IPS-18a (cell line): ENCODE measurements at regions not wholly inside any gene's neighbourhood (a gene's known extent, or its start where the extent isn't known, plus 50 kb on each side); places are given as distances from the start of the nearest gene placed in this dataset.

ENCODE experiments used
- H3K27ac ChIP-seq: one replicate; pipeline ENCODE4 v1.5.1; 2013; ENCODE audit warnings: low read length
- H3K27me3 ChIP-seq: one replicate; pipeline ENCODE4 v1.6.1; 2013; ENCODE audit warnings: mild to moderate bottlenecking, low read length; ENCODE audit not compliant: control insufficient read depth, insufficient read depth
- H3K36me3 ChIP-seq: one replicate; pipeline ENCODE4 v1.6.1; 2013; ENCODE audit warnings: low read depth, low read length; ENCODE audit not compliant: control insufficient read depth
- H3K4me1 ChIP-seq: one replicate; pipeline ENCODE4 v1.6.1; 2013; ENCODE audit warnings: low read depth, low read length; ENCODE audit not compliant: control insufficient read depth
- H3K4me3 ChIP-seq: one replicate; pipeline ENCODE4 v1.5.1; 2013; ENCODE audit warnings: low read length
- H3K9ac ChIP-seq: one replicate; pipeline ENCODE4 v1.6.1; 2013; ENCODE audit warnings: mild to moderate bottlenecking, low read length, moderate library complexity
- H3K9me3 ChIP-seq: one replicate; pipeline ENCODE4 v1.6.1; 2013; ENCODE audit warnings: low read depth, low read length; ENCODE audit not compliant: control insufficient read depth

DNA sequence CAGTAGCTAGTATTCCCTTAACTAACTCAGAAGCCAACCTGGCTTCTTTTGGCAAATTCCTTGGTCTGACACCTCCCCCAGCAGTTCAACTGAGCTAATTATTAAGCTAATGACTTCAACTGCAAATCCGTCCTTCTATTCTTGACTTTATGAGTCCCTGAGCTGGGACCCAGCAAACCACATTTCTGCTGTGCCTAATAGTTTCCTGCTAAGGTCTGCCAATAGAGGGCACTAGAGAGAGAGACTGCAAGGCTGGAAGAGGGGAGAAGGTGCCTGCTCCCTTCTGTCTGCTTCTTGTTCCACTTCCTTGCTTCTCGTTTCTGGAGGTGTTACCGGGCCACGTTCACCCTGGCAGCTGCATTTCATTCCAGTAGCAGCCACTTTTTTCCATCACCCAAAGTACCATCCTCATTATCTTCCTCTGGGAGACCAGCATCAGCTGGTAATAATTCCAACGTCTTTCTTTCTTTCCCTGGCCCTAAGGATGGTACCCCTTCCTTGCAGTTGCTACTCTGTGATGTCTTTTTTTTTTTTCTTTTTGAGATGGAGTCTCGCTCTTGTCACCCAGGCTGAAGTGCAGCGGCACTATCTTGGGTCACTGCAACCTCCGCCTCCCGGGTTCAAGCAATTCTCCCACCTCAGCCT, 352.0 kb downstream of the TNS1 start:
- Histone ChIP-seq H3K36me3 (no peaks in the 10 kb centered on the region), H3K4me1 (peaks cover 8% of the 10 kb centered on the region), H3K27me3 (no peaks in the 10 kb centered on the region), H3K4me3 (peak overlapping the region; percentile 14), H3K9me3 (no peaks in the 10 kb centered on the region), H3K9ac (no peak overlapping the region), H3K27ac (no peak overlapping the region)

DNA sequence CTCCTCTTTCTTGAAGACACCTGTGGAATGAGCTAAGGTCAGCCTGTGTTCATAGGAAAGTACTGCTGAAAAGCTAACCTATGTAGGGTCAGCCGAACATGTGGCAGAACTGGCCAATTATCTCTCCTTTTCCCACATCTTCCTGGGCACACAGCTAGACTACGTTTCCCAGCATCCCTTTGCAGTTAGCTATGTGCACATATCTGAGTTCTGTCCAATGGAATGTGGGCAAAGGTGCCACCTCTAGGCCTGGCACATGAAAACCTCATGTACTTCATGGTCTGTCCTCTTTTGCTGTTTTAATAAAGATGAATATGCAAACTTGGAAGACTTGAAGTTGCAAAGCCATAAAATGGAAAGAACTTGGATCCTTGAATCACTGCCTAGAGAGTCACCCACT, 352.6 kb downstream of the TNS1 start:
- no peak overlapping the region for H3K9ac ChIP-seq
- no peak overlapping the region for H3K27ac ChIP-seq
- no peaks in the 10 kb centered on the region for H3K9me3 ChIP-seq
- peak overlapping the region; percentile 14 for H3K4me3 ChIP-seq
- H3K36me3 ChIP-seq, result no peaks in the 10 kb centered on the region
- H3K27me3 ChIP-seq, result no peaks in the 10 kb centered on the region
- H3K4me1 ChIP-seq, result peaks cover 8% of the 10 kb centered on the region

DNA sequence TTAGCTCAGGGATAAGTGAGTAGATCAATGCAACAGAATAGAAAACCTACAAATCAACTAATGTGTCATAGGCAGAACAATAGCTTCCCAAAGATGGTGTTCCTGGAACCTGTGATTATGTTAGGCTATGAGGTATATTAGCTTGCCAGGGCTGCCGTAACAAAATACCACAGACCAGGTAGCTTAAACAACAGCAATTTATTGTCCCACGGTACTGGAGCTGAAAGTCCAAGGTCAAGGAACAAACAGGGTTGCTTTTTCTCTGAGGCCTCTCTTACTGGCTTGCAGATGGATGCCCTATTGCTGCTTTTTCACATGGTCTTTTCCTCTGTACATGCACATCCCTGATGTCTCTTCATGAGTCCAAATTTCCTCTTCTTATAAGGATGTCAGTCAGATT, 354.9 kb downstream of the TNS1 start:
- Histone ChIP-seq H3K9ac (no peak overlapping the region), H3K4me3 (no peak overlapping the region), H3K27ac (no peak overlapping the region)

DNA sequence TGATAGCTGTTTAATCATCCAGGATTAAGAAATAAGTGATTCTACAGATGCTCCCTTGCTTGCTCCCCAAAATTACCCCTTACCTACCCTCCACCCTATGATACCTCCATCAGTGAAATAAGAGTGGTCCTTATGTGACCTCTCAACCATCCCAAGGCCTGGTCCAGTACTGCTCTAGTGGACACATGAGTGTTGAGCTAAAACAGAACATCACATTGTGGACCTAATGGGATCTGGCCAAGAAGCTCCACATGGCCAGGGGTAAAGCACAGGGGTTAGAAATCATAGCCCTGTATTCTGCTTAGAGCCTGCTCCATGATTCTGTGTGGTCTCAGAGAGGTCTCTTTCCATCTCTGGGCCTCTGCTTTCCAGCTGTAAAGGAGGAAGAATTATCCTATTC, 355.6 kb downstream of the TNS1 start:
- peaks cover 12% of the 10 kb centered on the region for H3K4me1 ChIP-seq
- no peak overlapping the region for H3K9ac ChIP-seq
- no peak overlapping the region for H3K4me3 ChIP-seq
- no peaks in the 10 kb centered on the region for H3K27me3 ChIP-seq
- no peak overlapping the region for H3K27ac ChIP-seq
- no peaks in the 10 kb centered on the region for H3K9me3 ChIP-seq
- no peaks in the 10 kb centered on the region for H3K36me3 ChIP-seq

More for the DNA sequence above, 354.9 kb downstream of the TNS1 start:
- H3K27me3 ChIP-seq, result no peaks in the 10 kb centered on the region
- H3K4me1 ChIP-seq, result peaks cover 10% of the 10 kb centered on the region
- no peaks in the 10 kb centered on the region for H3K36me3 ChIP-seq
- no peaks in the 10 kb centered on the region for H3K9me3 ChIP-seq

DNA sequence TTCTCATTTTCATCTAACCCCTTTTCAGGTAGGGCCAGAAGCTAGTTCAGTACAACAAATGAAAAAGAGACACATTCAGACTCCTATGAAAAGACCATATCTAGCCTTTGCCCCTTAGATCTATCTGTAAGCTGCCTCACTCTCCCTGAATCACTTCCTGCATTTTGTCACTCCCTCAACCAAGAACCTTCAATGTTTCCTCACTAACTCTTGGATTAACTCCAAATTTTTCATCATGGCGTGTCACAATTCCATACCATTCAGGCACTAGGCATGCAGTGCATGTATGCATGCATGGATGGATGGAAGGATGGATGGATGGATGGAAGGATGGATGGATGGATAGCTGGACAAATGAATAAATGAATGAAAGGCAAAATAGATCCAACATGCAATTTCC, 356.9 kb downstream of the TNS1 start:
- Histone ChIP-seq H3K9me3 (no peaks in the 10 kb centered on the region), H3K4me3 (no peak overlapping the region), H3K27ac (no peak overlapping the region), H3K36me3 (no peaks in the 10 kb centered on the region), H3K4me1 (peaks cover 12% of the 10 kb centered on the region), H3K9ac (no peak overlapping the region), H3K27me3 (no peaks in the 10 kb centered on the region)

DNA sequence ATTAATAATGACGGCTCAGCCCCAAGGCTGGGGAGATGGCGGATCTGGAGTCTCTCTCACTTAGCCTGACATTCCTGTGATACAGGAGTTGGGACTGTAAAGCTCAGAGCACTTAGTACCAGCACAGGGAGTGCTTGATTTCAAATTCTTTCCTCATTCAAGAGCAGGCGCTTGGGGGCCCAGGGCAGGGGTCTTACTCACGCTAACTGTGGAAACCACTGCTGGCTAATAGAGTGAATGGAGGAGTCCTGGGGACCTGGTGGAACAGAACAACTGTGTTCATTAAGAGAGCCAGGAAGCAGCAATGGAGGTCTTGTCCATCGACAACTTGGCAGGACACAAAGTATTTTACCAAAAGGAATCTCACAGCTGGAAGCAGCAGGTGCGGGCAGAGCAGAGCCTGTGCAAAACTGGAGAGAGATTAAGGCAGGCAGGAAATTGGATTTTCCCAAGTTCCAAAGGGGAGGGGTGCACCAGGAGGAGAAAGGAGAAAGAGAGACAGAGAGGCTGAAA, 358.9 kb downstream of the TNS1 start:
- H3K4me3 ChIP-seq, result no peak overlapping the region
- H3K27me3 ChIP-seq, result no peaks in the 10 kb centered on the region
- no peak overlapping the region for H3K9ac ChIP-seq
- no peaks in the 10 kb centered on the region for H3K36me3 ChIP-seq
- H3K9me3 ChIP-seq, result no peaks in the 10 kb centered on the region
- no peak overlapping the region for H3K27ac ChIP-seq
- peaks cover 5% of the 10 kb centered on the region for H3K4me1 ChIP-seq

DNA sequence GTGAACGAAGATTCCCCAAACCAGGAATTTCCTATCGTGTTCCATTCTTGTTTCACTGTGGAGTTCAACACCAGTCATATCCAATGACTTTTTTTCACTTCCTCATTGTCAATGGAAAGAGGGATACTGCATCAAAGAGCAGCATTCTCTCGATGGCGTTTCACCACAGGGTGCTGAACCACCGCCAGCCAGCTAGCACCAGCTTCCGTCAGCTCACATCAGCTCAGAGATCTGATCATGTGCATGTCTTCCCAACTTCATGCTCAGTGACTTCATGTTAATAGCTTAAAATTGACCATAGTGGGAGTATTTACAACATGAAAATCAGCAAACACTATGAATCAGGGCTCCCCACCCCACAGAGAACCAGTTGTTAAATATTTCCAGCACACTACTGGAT, 359.9 kb downstream of the TNS1 start:
- Histone ChIP-seq H3K9me3 (no peaks in the 10 kb centered on the region), H3K4me3 (no peak overlapping the region), H3K4me1 (peaks cover 5% of the 10 kb centered on the region), H3K36me3 (no peaks in the 10 kb centered on the region), H3K27ac (no peak overlapping the region), H3K9ac (no peak overlapping the region), H3K27me3 (no peaks in the 10 kb centered on the region)

DNA sequence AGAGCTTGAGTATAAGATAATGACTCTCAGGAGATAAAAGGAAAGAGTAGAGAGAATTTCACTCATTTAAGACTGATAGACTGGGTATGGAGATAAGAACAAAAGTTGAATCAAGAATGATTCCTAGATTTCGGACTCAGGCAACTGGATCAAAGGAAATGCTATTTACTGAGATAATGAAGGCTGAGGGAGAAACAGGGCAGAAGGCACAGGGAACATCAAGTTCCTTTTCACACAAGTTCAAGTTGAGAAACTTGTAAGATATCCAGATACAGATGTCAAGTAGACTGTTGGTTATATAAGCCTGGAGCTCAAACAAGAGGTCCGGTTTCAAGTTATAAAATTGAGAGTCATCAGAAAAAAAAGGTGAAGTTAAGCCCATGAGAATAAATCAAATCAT, 360.8 kb downstream of the TNS1 start:
- Histone ChIP-seq H3K4me1 (peaks cover 5% of the 10 kb centered on the region), H3K27me3 (no peaks in the 10 kb centered on the region), H3K27ac (no peak overlapping the region), H3K36me3 (no peaks in the 10 kb centered on the region), H3K4me3 (no peak overlapping the region), H3K9ac (no peak overlapping the region), H3K9me3 (no peaks in the 10 kb centered on the region)

DNA sequence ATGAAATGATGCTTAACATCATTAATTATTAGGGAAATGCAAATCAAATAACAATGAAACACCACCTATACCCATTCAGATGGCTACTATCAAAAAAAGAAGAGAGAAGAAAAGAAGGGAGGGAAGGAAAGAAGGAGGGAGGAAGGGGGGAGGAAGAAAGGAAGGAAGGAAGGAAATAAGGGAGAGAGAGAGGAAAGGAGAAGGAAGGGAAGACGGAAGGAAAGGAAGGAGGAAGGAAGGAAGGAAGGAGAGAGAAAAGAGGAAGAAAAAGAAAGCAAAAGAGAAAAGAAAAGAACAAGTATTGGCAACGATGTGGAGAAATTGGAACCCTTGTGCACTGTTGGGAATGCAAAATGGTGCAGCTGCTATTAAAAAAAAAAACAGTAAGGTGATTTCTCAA, 363.3 kb downstream of the TNS1 start:
- no peaks in the 10 kb centered on the region for H3K27me3 ChIP-seq
- H3K4me1 ChIP-seq, result peaks cover 5% of the 10 kb centered on the region
- H3K4me3 ChIP-seq, result no peak overlapping the region
- no peaks in the 10 kb centered on the region for H3K36me3 ChIP-seq
- no peak overlapping the region for H3K9ac ChIP-seq
- H3K27ac ChIP-seq, result no peak overlapping the region
- H3K9me3 ChIP-seq, result no peaks in the 10 kb centered on the region

DNA sequence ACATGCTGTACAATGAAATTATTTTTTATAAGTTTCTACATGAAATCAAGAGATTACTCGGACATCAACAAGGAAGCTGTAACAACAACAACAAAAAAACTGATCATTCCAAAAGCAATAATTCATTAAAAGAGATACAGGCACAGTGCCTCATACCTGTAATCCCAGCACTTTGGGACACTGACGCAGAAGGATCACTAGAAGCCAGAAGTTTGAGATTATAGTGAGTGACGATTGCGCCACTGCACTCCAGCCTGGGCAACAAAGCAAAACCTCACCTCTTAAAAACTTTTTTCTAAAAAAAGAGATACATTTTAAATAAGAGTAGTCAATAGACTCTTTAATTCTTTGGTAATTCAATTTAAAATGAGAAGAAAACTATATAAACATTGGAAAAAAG, 364.3 kb downstream of the TNS1 start:
- no peak overlapping the region for H3K4me3 ChIP-seq
- no peaks in the 10 kb centered on the region for H3K36me3 ChIP-seq
- H3K27ac ChIP-seq, result no peak overlapping the region
- no peaks in the 10 kb centered on the region for H3K27me3 ChIP-seq
- no peak overlapping the region for H3K9ac ChIP-seq
- peaks cover 5% of the 10 kb centered on the region for H3K4me1 ChIP-seq
- H3K9me3 ChIP-seq, result no peaks in the 10 kb centered on the region

DNA sequence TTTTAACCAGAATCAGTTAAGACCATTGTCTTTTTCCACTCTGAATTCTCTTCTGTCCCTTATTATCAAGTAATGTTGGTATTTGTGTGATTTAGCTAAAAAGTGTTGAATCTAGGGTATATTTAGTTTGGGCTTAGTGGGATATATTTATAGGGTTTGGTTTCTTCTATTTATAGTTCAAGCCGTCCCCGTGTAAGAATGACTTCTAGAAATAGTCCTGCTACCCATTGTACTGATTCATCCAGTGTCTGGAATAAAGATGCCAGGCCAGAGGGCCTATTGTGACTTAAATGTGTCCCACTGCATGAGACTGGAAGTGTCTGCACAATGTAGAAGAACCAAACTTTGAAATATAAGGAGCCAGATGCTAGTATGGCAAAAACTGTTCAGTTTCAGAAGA, 364.8 kb downstream of the TNS1 start:
- H3K36me3 ChIP-seq, result no peaks in the 10 kb centered on the region
- no peaks in the 10 kb centered on the region for H3K27me3 ChIP-seq
- peaks cover 4% of the 10 kb centered on the region for H3K4me1 ChIP-seq
- no peak overlapping the region for H3K4me3 ChIP-seq
- H3K9ac ChIP-seq, result no peak overlapping the region
- no peak overlapping the region for H3K27ac ChIP-seq
- H3K9me3 ChIP-seq, result no peaks in the 10 kb centered on the region

DNA sequence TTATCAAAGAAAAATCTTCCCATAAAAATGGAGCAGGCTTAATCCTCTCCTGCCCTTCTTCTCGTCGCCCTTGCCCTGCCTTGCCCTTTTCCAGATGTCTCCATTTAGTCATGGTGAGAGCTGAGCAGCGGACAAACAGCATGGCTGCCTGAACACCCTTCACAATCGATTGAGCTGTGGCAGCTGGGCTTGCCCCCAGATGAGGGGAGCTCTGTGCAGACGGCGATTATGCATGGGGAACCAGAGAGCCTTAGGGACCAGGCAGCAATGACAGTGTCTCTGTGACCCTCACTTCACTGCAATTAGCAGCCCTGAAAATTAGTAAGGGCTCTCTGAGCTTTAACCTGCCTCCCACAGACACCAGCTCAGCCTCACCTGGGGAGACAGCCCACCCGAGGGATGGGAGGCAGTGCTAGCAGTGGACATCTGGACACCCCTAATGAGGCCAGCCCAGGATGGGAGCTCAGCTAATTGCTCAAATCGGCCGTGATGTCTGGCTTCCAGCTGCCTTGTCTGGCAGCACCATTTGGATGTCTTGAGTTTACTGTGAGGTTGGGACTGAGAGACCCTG, 365.7 kb downstream of the TNS1 start:
- H3K9me3 ChIP-seq, result no peaks in the 10 kb centered on the region
- no peak overlapping the region for H3K9ac ChIP-seq
- H3K27ac ChIP-seq, result no peak overlapping the region
- no peak overlapping the region for H3K4me3 ChIP-seq
- H3K36me3 ChIP-seq, result no peaks in the 10 kb centered on the region
- H3K27me3 ChIP-seq, result no peaks in the 10 kb centered on the region
- no peaks in the 10 kb centered on the region for H3K4me1 ChIP-seq
